ENCODE measurements at regions not wholly inside any gene's neighbourhood (a gene's known extent, or its start where the extent isn't known, plus 50 kb on each side); places are given as distances from the start of the nearest gene placed in this dataset.

GRCh38 chr5:172544371-172545095 lies 90.2 kb upstream of the SH3PXD2B start:
- H3K9me3 ChIP-seq = no peaks in the 10 kb centered on the region
- ATAC-seq (ENCODE audit: insufficient number of reproducible peaks, low FRiP score, low read depth) = no peak
- no peak for DNase-seq (ENCODE audit: low spot score)
- H3K36me3 ChIP-seq = no peaks in the 10 kb centered on the region
- H3K27me3 ChIP-seq (replicated peaks; ENCODE audit: insufficient read depth) = no peaks in the 10 kb centered on the region
- no peak overlapping the region for H3K4me3 ChIP-seq
- no peak overlapping the region for H3K27ac ChIP-seq
- TF ChIP-seq, protein P1, sequence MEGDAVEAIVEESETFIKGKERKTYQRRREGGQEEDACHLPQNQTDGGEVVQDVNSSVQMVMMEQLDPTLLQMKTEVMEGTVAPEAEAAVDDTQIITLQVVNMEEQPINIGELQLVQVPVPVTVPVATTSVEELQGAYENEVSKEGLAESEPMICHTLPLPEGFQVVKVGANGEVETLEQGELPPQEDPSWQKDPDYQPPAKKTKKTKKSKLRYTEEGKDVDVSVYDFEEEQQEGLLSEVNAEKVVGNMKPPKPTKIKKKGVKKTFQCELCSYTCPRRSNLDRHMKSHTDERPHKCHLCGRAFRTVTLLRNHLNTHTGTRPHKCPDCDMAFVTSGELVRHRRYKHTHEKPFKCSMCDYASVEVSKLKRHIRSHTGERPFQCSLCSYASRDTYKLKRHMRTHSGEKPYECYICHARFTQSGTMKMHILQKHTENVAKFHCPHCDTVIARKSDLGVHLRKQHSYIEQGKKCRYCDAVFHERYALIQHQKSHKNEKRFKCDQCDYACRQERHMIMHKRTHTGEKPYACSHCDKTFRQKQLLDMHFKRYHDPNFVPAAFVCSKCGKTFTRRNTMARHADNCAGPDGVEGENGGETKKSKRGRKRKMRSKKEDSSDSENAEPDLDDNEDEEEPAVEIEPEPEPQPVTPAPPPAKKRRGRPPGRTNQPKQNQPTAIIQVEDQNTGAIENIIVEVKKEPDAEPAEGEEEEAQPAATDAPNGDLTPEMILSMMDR (IDR thresholded peaks at IDR 0.05) = no peak
- no peaks in the 10 kb centered on the region for H3K4me1 ChIP-seq (ENCODE audit: control insufficient read depth in 1 of 2, low read depth in 2 of 2)

GRCh38 chr5:172543484-172544298 lies 89.4 kb upstream of the SH3PXD2B start:
- ATAC-seq (ENCODE audit: insufficient number of reproducible peaks, low FRiP score, low read depth) (no peak), DNase-seq (ENCODE audit: low spot score) (no peak)
- no peaks in the 10 kb centered on the region for H3K4me1 ChIP-seq (ENCODE audit: control insufficient read depth in 1 of 2, low read depth in 2 of 2)
- no peaks in the 10 kb centered on the region for H3K36me3 ChIP-seq
- TF ChIP-seq, protein P1 (IDR thresholded peaks at IDR 0.05) = no peak
- H3K27me3 ChIP-seq (replicated peaks; ENCODE audit: insufficient read depth) = no peaks in the 10 kb centered on the region
- no peak overlapping the region for H3K4me3 ChIP-seq
- H3K9me3 ChIP-seq = no peaks in the 10 kb centered on the region
- H3K27ac ChIP-seq = no peak overlapping the region

GRCh38 chr5:172542651-172543131 lies 88.4 kb upstream of the SH3PXD2B start:
- Histone ChIP-seq H3K27ac (no peak overlapping the region), H3K4me1 (ENCODE audit: control insufficient read depth in 1 of 2, low read depth in 2 of 2) (no peaks in the 10 kb centered on the region), H3K9me3 (no peaks in the 10 kb centered on the region), H3K4me3 (no peak overlapping the region), H3K27me3 (replicated peaks; ENCODE audit: insufficient read depth) (no peaks in the 10 kb centered on the region), H3K36me3 (no peaks in the 10 kb centered on the region)
- TF ChIP-seq, protein P1 (IDR thresholded peaks at IDR 0.05) = no peak
- no peak for DNase-seq (ENCODE audit: low spot score)
- ATAC-seq (ENCODE audit: insufficient number of reproducible peaks, low FRiP score, low read depth) = no peak

DNA sequence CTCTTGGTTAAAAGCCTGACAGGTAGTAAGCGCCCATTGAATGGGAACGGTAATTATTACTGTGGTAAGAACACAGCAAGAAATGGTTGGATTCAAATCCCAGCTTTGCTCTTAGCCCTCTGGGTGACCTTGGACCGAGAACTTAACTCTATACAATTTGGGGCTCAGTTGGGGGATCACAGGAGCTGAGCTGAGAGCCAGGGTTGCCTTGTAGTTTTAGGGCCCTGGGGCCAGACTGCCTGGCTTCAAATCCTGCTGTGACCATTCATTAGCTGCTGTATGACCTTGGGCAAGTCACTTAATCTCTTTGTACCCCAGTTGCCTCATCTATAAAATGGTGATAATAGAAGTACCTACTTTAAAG lies 87.4 kb upstream of the SH3PXD2B start:
- TF ChIP-seq, protein P1 (IDR thresholded peaks at IDR 0.05) = no peak
- no peak for DNase-seq (ENCODE audit: low spot score)

GRCh38 chr5:172541099-172541772 lies 86.9 kb upstream of the SH3PXD2B start:
- DNase-seq (ENCODE audit: low spot score) = no peak

More for the DNA sequence above, 87.4 kb upstream of the SH3PXD2B start:
- Histone ChIP-seq H3K27me3 (replicated peaks; ENCODE audit: insufficient read depth) (no peaks in the 10 kb centered on the region), H3K36me3 (no peaks in the 10 kb centered on the region), H3K4me1 (ENCODE audit: control insufficient read depth in 1 of 2, low read depth in 2 of 2) (no peaks in the 10 kb centered on the region), H3K9me3 (no peaks in the 10 kb centered on the region), H3K4me3 (no peak overlapping the region), H3K27ac (no peak overlapping the region)
- no peak for ATAC-seq (ENCODE audit: insufficient number of reproducible peaks, low FRiP score, low read depth)

More at GRCh38 chr5:172541099-172541772, 86.9 kb upstream of the SH3PXD2B start:
- no peaks in the 10 kb centered on the region for H3K27me3 ChIP-seq (replicated peaks; ENCODE audit: insufficient read depth)
- ATAC-seq (ENCODE audit: insufficient number of reproducible peaks, low FRiP score, low read depth) = no peak
- H3K27ac ChIP-seq = no peak overlapping the region
- TF ChIP-seq, protein P1 (IDR thresholded peaks at IDR 0.05) = no peak
- H3K9me3 ChIP-seq = no peaks in the 10 kb centered on the region
- H3K4me3 ChIP-seq = no peak overlapping the region
- no peaks in the 10 kb centered on the region for H3K4me1 ChIP-seq (ENCODE audit: control insufficient read depth in 1 of 2, low read depth in 2 of 2)
- no peaks in the 10 kb centered on the region for H3K36me3 ChIP-seq
